ENCODE measurements at regions not wholly inside any gene's neighbourhood (a gene's known extent, or its start where the extent isn't known, plus 50 kb on each side); places are given as distances from the start of the nearest gene placed in this dataset.

GRCh38 chr3:139285691-139286090 lies 58.1 kb upstream of the MRPS22 start:
- Histone ChIP-seq H3K27me3 (ENCODE audit: control insufficient read depth in 2 of 2, insufficient read depth in 2 of 2, low read length in 2 of 2) (no peaks in the 10 kb centered on the region), H3K9me3 (ENCODE audit: control insufficient read depth in 2 of 2, low read length in 2 of 2) (no peaks in the 10 kb centered on the region), H3K9ac (ENCODE audit: low read depth in 1 of 2, low read length in 2 of 2) (no peak overlapping the region), H3K27ac (ENCODE audit: low read depth in 2 of 2, low read length in 2 of 2) (no peak overlapping the region), H3K4me1 (ENCODE audit: control insufficient read depth in 2 of 2, insufficient read depth in 2 of 2, low read length in 2 of 2) (no peaks in the 10 kb centered on the region), H3K4me3 (ENCODE audit: low read length in 2 of 2) (no peak overlapping the region), H3K36me3 (ENCODE audit: control insufficient read depth in 2 of 2, insufficient read depth in 2 of 2, low read length in 2 of 2) (no peaks in the 10 kb centered on the region)

GRCh38 chr3:139286241-139286640 lies 57.6 kb upstream of the MRPS22 start:
- no peak overlapping the region for H3K9ac ChIP-seq (ENCODE audit: low read depth in 1 of 2, low read length in 2 of 2)
- no peak overlapping the region for H3K27ac ChIP-seq (ENCODE audit: low read depth in 2 of 2, low read length in 2 of 2)
- H3K36me3 ChIP-seq (ENCODE audit: control insufficient read depth in 2 of 2, insufficient read depth in 2 of 2, low read length in 2 of 2): no peaks in the 10 kb centered on the region
- H3K27me3 ChIP-seq (ENCODE audit: control insufficient read depth in 2 of 2, insufficient read depth in 2 of 2, low read length in 2 of 2): no peaks in the 10 kb centered on the region
- H3K9me3 ChIP-seq (ENCODE audit: control insufficient read depth in 2 of 2, low read length in 2 of 2): no peaks in the 10 kb centered on the region
- no peak overlapping the region for H3K4me3 ChIP-seq (ENCODE audit: low read length in 2 of 2)
- no peaks in the 10 kb centered on the region for H3K4me1 ChIP-seq (ENCODE audit: control insufficient read depth in 2 of 2, insufficient read depth in 2 of 2, low read length in 2 of 2)

DNA sequence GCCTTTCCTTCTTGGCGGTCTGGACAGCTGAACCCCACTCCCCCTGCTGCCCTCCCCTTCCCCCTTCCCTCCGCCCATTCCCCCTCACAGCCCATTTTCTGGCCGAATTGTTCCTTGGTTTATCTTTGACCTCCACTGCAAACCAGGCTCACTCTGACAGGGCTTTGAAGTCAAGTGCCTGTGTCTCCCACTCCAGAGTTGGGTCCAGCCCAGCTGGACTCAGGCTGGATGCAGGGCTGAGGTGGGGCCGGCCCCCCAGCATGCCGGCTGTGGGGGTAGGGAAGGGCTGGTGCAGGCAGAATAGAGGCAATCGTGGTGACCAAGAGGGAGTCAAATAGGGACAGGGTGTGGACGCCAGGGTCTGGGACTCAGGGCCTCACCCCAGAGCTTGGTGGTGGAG lies 57.0 kb upstream of the MRPS22 start:
- Histone ChIP-seq H3K4me1 (ENCODE audit: control insufficient read depth in 2 of 2, insufficient read depth in 2 of 2, low read length in 2 of 2) (no peaks in the 10 kb centered on the region), H3K9me3 (ENCODE audit: control insufficient read depth in 2 of 2, low read length in 2 of 2) (no peaks in the 10 kb centered on the region), H3K27ac (ENCODE audit: low read depth in 2 of 2, low read length in 2 of 2) (no peak overlapping the region), H3K27me3 (ENCODE audit: control insufficient read depth in 2 of 2, insufficient read depth in 2 of 2, low read length in 2 of 2) (no peaks in the 10 kb centered on the region), H3K9ac (ENCODE audit: low read depth in 1 of 2, low read length in 2 of 2) (no peak overlapping the region), H3K4me3 (ENCODE audit: low read length in 2 of 2) (no peak overlapping the region), H3K36me3 (ENCODE audit: control insufficient read depth in 2 of 2, insufficient read depth in 2 of 2, low read length in 2 of 2) (no peaks in the 10 kb centered on the region)

GRCh38 chr3:139287557-139287956 lies 56.3 kb upstream of the MRPS22 start:
- Histone ChIP-seq H3K4me3 (ENCODE audit: low read length in 2 of 2) (no peak overlapping the region), H3K9ac (ENCODE audit: low read depth in 1 of 2, low read length in 2 of 2) (no peak overlapping the region), H3K27me3 (ENCODE audit: control insufficient read depth in 2 of 2, insufficient read depth in 2 of 2, low read length in 2 of 2) (no peaks in the 10 kb centered on the region), H3K9me3 (ENCODE audit: control insufficient read depth in 2 of 2, low read length in 2 of 2) (no peaks in the 10 kb centered on the region), H3K27ac (ENCODE audit: low read depth in 2 of 2, low read length in 2 of 2) (no peak overlapping the region), H3K4me1 (ENCODE audit: control insufficient read depth in 2 of 2, insufficient read depth in 2 of 2, low read length in 2 of 2) (no peaks in the 10 kb centered on the region), H3K36me3 (ENCODE audit: control insufficient read depth in 2 of 2, insufficient read depth in 2 of 2, low read length in 2 of 2) (no peaks in the 10 kb centered on the region)

GRCh38 chr3:139288266-139288821 lies 55.5 kb upstream of the MRPS22 start:
- H3K9ac ChIP-seq (ENCODE audit: low read depth in 1 of 2, low read length in 2 of 2): no peak overlapping the region
- no peak overlapping the region for H3K4me3 ChIP-seq (ENCODE audit: low read length in 2 of 2)
- H3K27me3 ChIP-seq (ENCODE audit: control insufficient read depth in 2 of 2, insufficient read depth in 2 of 2, low read length in 2 of 2): no peaks in the 10 kb centered on the region
- no peaks in the 10 kb centered on the region for H3K36me3 ChIP-seq (ENCODE audit: control insufficient read depth in 2 of 2, insufficient read depth in 2 of 2, low read length in 2 of 2)
- H3K27ac ChIP-seq (ENCODE audit: low read depth in 2 of 2, low read length in 2 of 2): no peak overlapping the region
- H3K9me3 ChIP-seq (ENCODE audit: control insufficient read depth in 2 of 2, low read length in 2 of 2): no peaks in the 10 kb centered on the region
- H3K4me1 ChIP-seq (ENCODE audit: control insufficient read depth in 2 of 2, insufficient read depth in 2 of 2, low read length in 2 of 2): no peaks in the 10 kb centered on the region

GRCh38 chr3:139289860-139290524 lies 53.8 kb upstream of the MRPS22 start:
- Histone ChIP-seq H3K4me3 (ENCODE audit: low read length in 2 of 2) (no peak overlapping the region), H3K4me1 (ENCODE audit: control insufficient read depth in 2 of 2, insufficient read depth in 2 of 2, low read length in 2 of 2) (no peaks in the 10 kb centered on the region), H3K36me3 (ENCODE audit: control insufficient read depth in 2 of 2, insufficient read depth in 2 of 2, low read length in 2 of 2) (no peaks in the 10 kb centered on the region), H3K9ac (ENCODE audit: low read depth in 1 of 2, low read length in 2 of 2) (no peak overlapping the region), H3K27me3 (ENCODE audit: control insufficient read depth in 2 of 2, insufficient read depth in 2 of 2, low read length in 2 of 2) (no peaks in the 10 kb centered on the region), H3K9me3 (ENCODE audit: control insufficient read depth in 2 of 2, low read length in 2 of 2) (no peaks in the 10 kb centered on the region), H3K27ac (ENCODE audit: low read depth in 2 of 2, low read length in 2 of 2) (no peak overlapping the region)

GRCh38 chr3:139291276-139292051 lies 52.4 kb upstream of the MRPS22 start:
- no peak overlapping the region for H3K4me3 ChIP-seq (ENCODE audit: low read length in 2 of 2)
- no peaks in the 10 kb centered on the region for H3K27me3 ChIP-seq (ENCODE audit: control insufficient read depth in 2 of 2, insufficient read depth in 2 of 2, low read length in 2 of 2)
- no peaks in the 10 kb centered on the region for H3K4me1 ChIP-seq (ENCODE audit: control insufficient read depth in 2 of 2, insufficient read depth in 2 of 2, low read length in 2 of 2)
- H3K36me3 ChIP-seq (ENCODE audit: control insufficient read depth in 2 of 2, insufficient read depth in 2 of 2, low read length in 2 of 2): no peaks in the 10 kb centered on the region
- no peaks in the 10 kb centered on the region for H3K9me3 ChIP-seq (ENCODE audit: control insufficient read depth in 2 of 2, low read length in 2 of 2)
- H3K9ac ChIP-seq (ENCODE audit: low read depth in 1 of 2, low read length in 2 of 2): no peak overlapping the region
- no peak overlapping the region for H3K27ac ChIP-seq (ENCODE audit: low read depth in 2 of 2, low read length in 2 of 2)

- no peaks in the 10 kb centered on the region for H3K36me3 ChIP-seq (ENCODE audit: control insufficient read depth in 2 of 2, insufficient read depth in 2 of 2, low read length in 2 of 2)
- H3K4me1 ChIP-seq (ENCODE audit: control insufficient read depth in 2 of 2, insufficient read depth in 2 of 2, low read length in 2 of 2): no peaks in the 10 kb centered on the region
- no peak overlapping the region for H3K27ac ChIP-seq (ENCODE audit: low read depth in 2 of 2, low read length in 2 of 2)
- H3K9me3 ChIP-seq (ENCODE audit: control insufficient read depth in 2 of 2, low read length in 2 of 2): no peaks in the 10 kb centered on the region
- no peaks in the 10 kb centered on the region for H3K27me3 ChIP-seq (ENCODE audit: control insufficient read depth in 2 of 2, insufficient read depth in 2 of 2, low read length in 2 of 2)
- no peak overlapping the region for H3K9ac ChIP-seq (ENCODE audit: low read depth in 1 of 2, low read length in 2 of 2)
- H3K4me3 ChIP-seq (ENCODE audit: low read length in 2 of 2): no peak overlapping the region
Observed at GRCh38 chr3:139292192-139292591, 51.6 kb upstream of the MRPS22 start.

DNA sequence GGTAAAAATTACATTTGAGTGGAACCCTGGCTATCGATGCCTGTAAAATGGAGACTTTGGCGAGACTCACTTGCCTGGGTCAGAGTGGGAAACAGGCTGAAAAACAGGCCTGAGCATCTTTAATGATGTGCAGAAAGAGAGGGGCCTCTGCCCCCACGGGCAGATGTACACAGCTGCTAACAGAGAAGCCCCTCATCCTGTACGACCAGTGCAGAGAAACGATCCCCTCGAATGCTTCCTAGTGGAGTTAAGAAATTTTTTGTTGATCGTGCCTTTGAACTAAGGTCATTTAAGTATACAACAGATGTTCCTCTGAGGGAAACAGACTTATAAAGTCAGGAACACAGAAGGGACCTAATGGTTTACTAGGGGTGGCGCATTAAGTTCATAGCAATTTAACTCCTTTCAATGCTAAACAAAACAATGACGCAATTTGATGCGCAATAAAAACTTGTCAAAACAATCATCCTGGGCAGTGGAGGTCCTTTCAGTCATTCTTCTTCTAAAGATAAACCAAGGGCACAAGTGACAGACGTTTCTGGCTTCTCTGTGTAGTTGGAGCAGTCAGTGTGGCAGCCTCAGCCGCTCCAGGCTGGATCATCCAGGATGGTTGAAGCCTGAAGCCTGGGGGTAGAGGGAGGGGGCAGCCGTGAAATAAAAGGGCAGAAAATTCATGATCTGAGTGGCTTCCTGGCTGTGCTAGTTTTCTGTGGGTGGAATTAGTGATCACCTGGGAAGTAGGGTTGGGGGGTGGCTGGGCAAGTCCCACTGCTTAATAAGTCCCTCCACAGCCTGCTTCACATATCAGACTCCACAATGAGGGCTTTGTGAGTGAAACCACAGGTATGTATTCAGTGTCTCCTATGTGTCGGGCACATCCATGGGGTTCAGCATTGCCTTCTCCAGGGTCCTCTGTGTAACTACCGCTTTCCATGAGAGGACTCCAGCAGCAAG lies 50.8 kb upstream of the MRPS22 start:
- no peak overlapping the region for H3K27ac ChIP-seq (ENCODE audit: low read depth in 2 of 2, low read length in 2 of 2)
- H3K9me3 ChIP-seq (ENCODE audit: control insufficient read depth in 2 of 2, low read length in 2 of 2): no peaks in the 10 kb centered on the region

DNA sequence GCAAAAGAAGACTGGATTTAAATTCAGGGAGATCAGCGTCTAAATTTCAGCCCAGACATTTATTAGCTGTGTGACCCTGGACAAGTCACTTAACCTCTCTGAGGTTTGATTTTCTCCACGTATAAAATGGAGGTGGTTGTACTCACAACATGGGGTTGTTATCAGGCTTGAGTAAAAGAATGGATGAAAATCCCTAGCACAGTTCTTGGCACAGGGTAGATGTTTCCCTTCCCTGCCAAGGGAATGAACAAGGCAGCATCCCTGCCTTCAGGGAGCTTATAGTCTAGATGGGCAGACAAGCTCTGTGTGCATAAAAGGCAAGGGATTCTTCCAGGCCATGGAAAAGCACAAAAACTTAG lies 50.2 kb upstream of the MRPS22 start:
- H3K9ac ChIP-seq (ENCODE audit: low read depth in 1 of 2, low read length in 2 of 2): no peak overlapping the region
- H3K27me3 ChIP-seq (ENCODE audit: control insufficient read depth in 2 of 2, insufficient read depth in 2 of 2, low read length in 2 of 2): no peaks in the 10 kb centered on the region
- H3K4me1 ChIP-seq (ENCODE audit: control insufficient read depth in 2 of 2, insufficient read depth in 2 of 2, low read length in 2 of 2): no peaks in the 10 kb centered on the region
- no peak overlapping the region for H3K27ac ChIP-seq (ENCODE audit: low read depth in 2 of 2, low read length in 2 of 2)
- no peak overlapping the region for H3K4me3 ChIP-seq (ENCODE audit: low read length in 2 of 2)
- no peaks in the 10 kb centered on the region for H3K36me3 ChIP-seq (ENCODE audit: control insufficient read depth in 2 of 2, insufficient read depth in 2 of 2, low read length in 2 of 2)
- no peaks in the 10 kb centered on the region for H3K9me3 ChIP-seq (ENCODE audit: control insufficient read depth in 2 of 2, low read length in 2 of 2)

More for the DNA sequence above, 50.8 kb upstream of the MRPS22 start:
- no peaks in the 10 kb centered on the region for H3K27me3 ChIP-seq (ENCODE audit: control insufficient read depth in 2 of 2, insufficient read depth in 2 of 2, low read length in 2 of 2)
- no peak overlapping the region for H3K9ac ChIP-seq (ENCODE audit: low read depth in 1 of 2, low read length in 2 of 2)
- no peaks in the 10 kb centered on the region for H3K4me1 ChIP-seq (ENCODE audit: control insufficient read depth in 2 of 2, insufficient read depth in 2 of 2, low read length in 2 of 2)
- H3K4me3 ChIP-seq (ENCODE audit: low read length in 2 of 2): no peak overlapping the region
- H3K36me3 ChIP-seq (ENCODE audit: control insufficient read depth in 2 of 2, insufficient read depth in 2 of 2, low read length in 2 of 2): no peaks in the 10 kb centered on the region
